CD4-positive, CD25-positive, alpha-beta regulatory T cell (primary cell): ENCODE measurements at regions not wholly inside any gene's neighbourhood (a gene's known extent, or its start where the extent isn't known, plus 50 kb on each side); places are given as distances from the start of the nearest gene placed in this dataset.

Experiments
- ATAC-seq, 2 donors: fragments of 150-1000 bp; cut with Tn5 transposase; one replicate each; pipeline ENCODE4 v1.10.0; 2021; ENCODE audit warnings: low read depth in 2 of 2, moderate number of reproducible peaks in 2 of 2, moderate library complexity in 1 of 2
- DNase-seq, 3 donors: peaks; one replicate each; pipeline versions ENCODE4 v3.0.0 to v3.0.0-alpha.2; 2012 to 2022; ENCODE audit warnings: mixed read lengths in 1 of 3
- H3K27ac ChIP-seq: one replicate; pipeline ENCODE4 v1.7.0; 2013; ENCODE audit warnings: mild to moderate bottlenecking, low read length; ENCODE audit not compliant: insufficient read depth, poor library complexity, severe bottlenecking
- H3K27me3 ChIP-seq: one replicate; pipeline ENCODE4 v1.7.0; 2013; ENCODE audit warnings: low read length; ENCODE audit not compliant: control insufficient read depth, insufficient read depth
- H3K36me3 ChIP-seq: one replicate; pipeline ENCODE4 v1.7.0; 2013; ENCODE audit warnings: mild to moderate bottlenecking, low read length, moderate library complexity; ENCODE audit not compliant: control insufficient read depth, insufficient read depth
- H3K4me1 ChIP-seq: 2 replicates; pipeline ENCODE4 v1.7.0; 2013; ENCODE audit warnings: mild to moderate bottlenecking, low read length; ENCODE audit not compliant: insufficient read depth, control insufficient read depth, poor library complexity, severe bottlenecking
- H3K4me3 ChIP-seq: one replicate; pipeline ENCODE4 v1.7.0; 2013; ENCODE audit warnings: low read depth, mild to moderate bottlenecking, low read length, moderate library complexity
- H3K9me3 ChIP-seq, 2 experiments: 1 replicate in 1 of 2; 2 replicates in 1 of 2; pipeline ENCODE4 v1.7.0; 2013; ENCODE audit warnings: low read length in 2 of 2, mild to moderate bottlenecking in 1 of 2, moderate library complexity in 1 of 2; ENCODE audit not compliant: control insufficient read depth in 2 of 2
- H3K27ac Mint-ChIP-seq, 3 donors: one replicate each; pipeline ENCODE4 v1.8.0; 2020 to 2022; ENCODE audit warnings: mild to moderate bottlenecking in 3 of 3, mixed read lengths in 3 of 3, moderate library complexity in 2 of 3
- H3K27me3 Mint-ChIP-seq: one replicate; pipeline ENCODE4 v1.8.0; 2022; ENCODE audit warnings: mild to moderate bottlenecking, mixed read lengths
- H3K36me3 Mint-ChIP-seq: one replicate; pipeline ENCODE4 v1.8.0; 2020; ENCODE audit warnings: mixed read lengths
- H3K4me1 Mint-ChIP-seq, 4 donors: one replicate each; pipeline ENCODE4 v1.8.0; 2020 to 2022; ENCODE audit warnings: mixed read lengths in 4 of 4, mild to moderate bottlenecking in 1 of 4
- H3K4me3 Mint-ChIP-seq, 4 donors: one replicate each; pipeline ENCODE4 v1.8.0; 2020 to 2022; ENCODE audit warnings: mild to moderate bottlenecking in 4 of 4, mixed read lengths in 4 of 4, moderate library complexity in 3 of 4
- H3K9me3 Mint-ChIP-seq, 7 donors: one replicate each; pipeline ENCODE4 v1.8.0; 2020 to 2022; ENCODE audit warnings: mixed read lengths in 7 of 7, mild to moderate bottlenecking in 3 of 7, moderate library complexity in 2 of 7

DNA sequence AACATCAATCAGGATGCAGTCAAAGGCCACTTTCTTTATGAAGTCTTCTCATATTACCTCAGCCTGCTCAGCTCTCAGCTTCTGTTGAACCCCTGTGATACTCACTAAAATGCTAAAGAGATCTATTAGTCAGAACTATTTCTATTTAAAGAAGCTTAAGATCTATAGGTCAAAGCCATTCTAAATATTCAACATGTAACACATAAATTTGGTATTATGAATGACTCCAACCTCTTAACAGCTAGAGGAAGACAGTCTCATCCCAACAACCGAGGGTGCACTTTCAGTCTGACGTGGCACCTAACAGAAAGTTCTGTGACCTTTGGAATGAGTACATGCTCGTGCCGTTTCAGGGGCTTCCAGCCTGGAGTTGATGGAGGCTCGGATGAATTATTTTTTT, 301.5 kb upstream of the VLDLR start:
- no peak overlapping the region for H3K27ac ChIP-seq
- H3K9me3 Mint-ChIP-seq: peaks cover 0 to 10% (median 4%) of the 10 kb centered on the region in 7 donors
- H3K9me3 ChIP-seq: no peaks in the 10 kb centered on the region
- no peaks in the 10 kb centered on the region for H3K4me1 ChIP-seq
- no peak for DNase-seq
- H3K27me3 Mint-ChIP-seq: no peaks in the 10 kb centered on the region
- no peak overlapping the region for H3K27ac Mint-ChIP-seq
- no peak overlapping the region for H3K4me3 ChIP-seq
- no peak for ATAC-seq
- H3K4me3 Mint-ChIP-seq: no peak overlapping the region
- H3K27me3 ChIP-seq: no peaks in the 10 kb centered on the region
- no peaks in the 10 kb centered on the region for H3K36me3 Mint-ChIP-seq
- H3K4me1 Mint-ChIP-seq: no peaks in the 10 kb centered on the region
- H3K36me3 ChIP-seq: no peaks in the 10 kb centered on the region

- Histone ChIP-seq H3K9me3 (no peaks in the 10 kb centered on the region), H3K27me3 (no peaks in the 10 kb centered on the region), H3K36me3 (no peaks in the 10 kb centered on the region), H3K4me1 (no peaks in the 10 kb centered on the region), H3K4me3 (no peak overlapping the region), H3K27ac (no peak overlapping the region)
- peaks cover 0 to 8% (median 1%) of the 10 kb centered on the region in 7 donors for H3K9me3 Mint-ChIP-seq
- H3K4me3 Mint-ChIP-seq: no peak overlapping the region
- ATAC-seq (no peak), DNase-seq (no peak)
- H3K27ac Mint-ChIP-seq: no peak overlapping the region
- no peaks in the 10 kb centered on the region for H3K4me1 Mint-ChIP-seq
- H3K36me3 Mint-ChIP-seq: no peaks in the 10 kb centered on the region
- no peaks in the 10 kb centered on the region for H3K27me3 Mint-ChIP-seq
Measured at GRCh38 chr9:2320632-2321031, 301.0 kb upstream of the VLDLR start.

GRCh38 chr9:2321523-2322148, 300.0 kb upstream of the VLDLR start:
- Mint-ChIP-seq H3K9me3 (peaks cover 0 to 7% (median 0%) of the 10 kb centered on the region in 7 donors), H3K36me3 (no peaks in the 10 kb centered on the region), H3K4me3 (no peak overlapping the region), H3K27me3 (no peaks in the 10 kb centered on the region), H3K4me1 (no peaks in the 10 kb centered on the region), H3K27ac (no peak overlapping the region)
- Histone ChIP-seq H3K27me3 (no peaks in the 10 kb centered on the region), H3K9me3 (no peaks in the 10 kb centered on the region), H3K4me3 (no peak overlapping the region), H3K36me3 (no peaks in the 10 kb centered on the region), H3K27ac (no peak overlapping the region), H3K4me1 (no peaks in the 10 kb centered on the region)
- DNase-seq (no peak), ATAC-seq (no peak)

DNA sequence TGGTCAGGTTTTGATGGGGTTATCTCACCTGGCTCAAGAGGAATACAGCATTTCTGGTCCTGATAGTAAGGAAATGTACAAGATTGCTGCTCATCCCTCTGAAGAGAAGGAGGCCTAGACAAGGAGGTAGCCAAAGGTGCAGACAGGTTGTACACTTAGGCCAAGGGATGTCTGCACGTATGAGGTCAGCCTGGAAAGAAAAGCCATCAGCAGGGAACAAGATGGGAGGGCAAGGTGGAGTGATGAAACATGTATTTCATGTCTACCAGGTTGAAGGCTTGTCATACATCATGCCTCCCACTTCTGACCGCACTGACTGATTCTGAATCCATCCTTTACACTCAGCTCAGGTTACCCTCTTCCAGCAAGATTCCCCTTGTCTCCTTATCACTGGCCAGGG, 296.8 kb upstream of the VLDLR start:
- no peaks in the 10 kb centered on the region for H3K4me1 ChIP-seq
- no peak for DNase-seq
- no peaks in the 10 kb centered on the region for H3K4me1 Mint-ChIP-seq

GRCh38 chr9:2332663-2333062, 288.9 kb upstream of the VLDLR start:
- Mint-ChIP-seq H3K9me3 (peaks cover 0 to 7% (median 0%) of the 10 kb centered on the region in 7 donors), H3K4me1 (no peaks in the 10 kb centered on the region), H3K36me3 (no peaks in the 10 kb centered on the region), H3K4me3 (no peak overlapping the region), H3K27ac (no peak overlapping the region), H3K27me3 (peaks cover 5% of the 10 kb centered on the region)
- Histone ChIP-seq H3K4me3 (no peak overlapping the region), H3K36me3 (no peaks in the 10 kb centered on the region), H3K27me3 (no peaks in the 10 kb centered on the region), H3K4me1 (no peaks in the 10 kb centered on the region), H3K27ac (no peak overlapping the region), H3K9me3 (no peaks in the 10 kb centered on the region)
- ATAC-seq (no peak), DNase-seq (no peak)

More for the DNA sequence above, 296.8 kb upstream of the VLDLR start:
- Mint-ChIP-seq H3K27ac (no peak overlapping the region), H3K36me3 (no peaks in the 10 kb centered on the region), H3K27me3 (no peaks in the 10 kb centered on the region), H3K4me3 (no peak overlapping the region), H3K9me3 (peaks cover 0 to 4% (median 0%) of the 10 kb centered on the region in 7 donors)
- Histone ChIP-seq H3K27me3 (no peaks in the 10 kb centered on the region), H3K9me3 (no peaks in the 10 kb centered on the region), H3K36me3 (no peaks in the 10 kb centered on the region), H3K27ac (no peak overlapping the region), H3K4me3 (no peak overlapping the region)
- no peak for ATAC-seq

DNA sequence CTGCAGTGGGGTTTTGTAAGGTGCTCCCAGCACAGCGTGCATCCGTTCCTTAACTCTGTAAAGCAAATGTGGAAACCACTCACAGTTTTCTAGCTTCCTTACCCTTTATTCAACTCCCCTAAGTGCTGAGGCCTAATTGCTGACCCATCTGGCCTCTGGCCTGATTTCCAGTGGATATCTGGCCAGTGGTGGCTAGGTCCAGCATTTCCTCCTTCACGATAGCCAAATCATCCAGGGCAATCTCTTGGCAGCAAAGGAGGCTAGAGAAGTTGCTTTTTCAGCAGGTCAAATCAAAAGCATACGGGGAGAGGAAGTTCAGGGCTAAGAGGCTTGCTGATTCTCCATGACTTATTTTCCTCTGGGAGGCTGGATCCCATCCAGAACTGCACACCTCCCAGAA, 286.3 kb upstream of the VLDLR start:
- H3K36me3 Mint-ChIP-seq: no peaks in the 10 kb centered on the region
- Histone ChIP-seq H3K27ac (no peak overlapping the region), H3K4me3 (no peak overlapping the region), H3K27me3 (no peaks in the 10 kb centered on the region), H3K9me3 (no peaks in the 10 kb centered on the region), H3K36me3 (no peaks in the 10 kb centered on the region), H3K4me1 (no peaks in the 10 kb centered on the region)
- ATAC-seq: no peak
- peaks cover 0 to 4% (median 0%) of the 10 kb centered on the region in 7 donors for H3K9me3 Mint-ChIP-seq
- no peak overlapping the region for H3K4me3 Mint-ChIP-seq
- DNase-seq: no peak
- H3K27ac Mint-ChIP-seq: no peak overlapping the region
- peaks cover 5% of the 10 kb centered on the region for H3K27me3 Mint-ChIP-seq
- no peaks in the 10 kb centered on the region for H3K4me1 Mint-ChIP-seq

GRCh38 chr9:2336055-2336454, 285.5 kb upstream of the VLDLR start:
- Histone ChIP-seq H3K27ac (no peak overlapping the region), H3K4me3 (no peak overlapping the region), H3K4me1 (no peaks in the 10 kb centered on the region), H3K27me3 (no peaks in the 10 kb centered on the region), H3K36me3 (no peaks in the 10 kb centered on the region), H3K9me3 (no peaks in the 10 kb centered on the region)
- H3K4me1 Mint-ChIP-seq: no peaks in the 10 kb centered on the region
- no peak overlapping the region for H3K27ac Mint-ChIP-seq
- no peaks in the 10 kb centered on the region for H3K36me3 Mint-ChIP-seq
- no peak overlapping the region for H3K4me3 Mint-ChIP-seq
- DNase-seq (no peak), ATAC-seq (no peak)
- H3K9me3 Mint-ChIP-seq: peaks cover 0 to 2% (median 0%) of the 10 kb centered on the region in 7 donors
- peaks cover 5% of the 10 kb centered on the region for H3K27me3 Mint-ChIP-seq

GRCh38 chr9:2337131-2337530, 284.5 kb upstream of the VLDLR start:
- no peak for ATAC-seq
- no peak overlapping the region for H3K27ac Mint-ChIP-seq

More at GRCh38 chr9:2337131-2337530, 284.5 kb upstream of the VLDLR start:
- peaks cover 5% of the 10 kb centered on the region for H3K27me3 Mint-ChIP-seq
- Histone ChIP-seq H3K36me3 (no peaks in the 10 kb centered on the region), H3K27me3 (no peaks in the 10 kb centered on the region), H3K27ac (no peak overlapping the region), H3K9me3 (no peaks in the 10 kb centered on the region), H3K4me3 (no peak overlapping the region), H3K4me1 (no peaks in the 10 kb centered on the region)
- peaks cover 0 to 2% (median 0%) of the 10 kb centered on the region in 7 donors for H3K9me3 Mint-ChIP-seq
- no peak overlapping the region for H3K4me3 Mint-ChIP-seq
- no peak for DNase-seq
- no peaks in the 10 kb centered on the region for H3K36me3 Mint-ChIP-seq
- H3K4me1 Mint-ChIP-seq: no peaks in the 10 kb centered on the region
